ENCODE measurements at regions not wholly inside any gene's neighbourhood (a gene's known extent, or its start where the extent isn't known, plus 50 kb on each side); places are given as distances from the start of the nearest gene placed in this dataset.

DNA sequence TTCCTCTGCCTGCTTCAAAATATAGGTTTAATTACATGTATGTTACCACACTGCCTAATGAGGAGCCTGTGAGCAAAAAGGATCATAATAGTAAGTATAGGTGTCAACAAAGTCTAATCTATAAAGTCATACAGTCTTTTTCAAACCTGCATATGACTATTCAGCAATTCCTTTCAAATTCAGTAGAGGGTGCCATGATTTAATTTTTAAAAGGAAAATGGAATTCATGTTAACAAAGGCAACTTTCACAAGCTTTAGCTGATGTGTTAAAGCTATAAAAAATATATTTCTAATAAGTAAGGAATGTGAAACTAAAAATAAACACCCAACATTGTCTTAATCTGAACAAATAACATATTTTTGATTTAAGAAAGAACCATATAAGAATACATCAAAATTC lies 52.1 kb downstream of the MPP7 start:
- no peak overlapping the region for H3K4me3 ChIP-seq (ENCODE audit: low read depth in 1 of 2, low read length in 2 of 2)
- H3K4me1 ChIP-seq (ENCODE audit: control insufficient read depth in 2 of 2, insufficient read depth in 2 of 2, low read length in 1 of 2): peaks cover 0 to 5% of the 10 kb centered on the region in 2 donors
- H3K9me3 ChIP-seq (ENCODE audit: control insufficient read depth in 2 of 2, insufficient read depth in 1 of 2, low read depth in 1 of 2, low read length in 1 of 2): no peaks in the 10 kb centered on the region
- H3K27ac ChIP-seq (ENCODE audit: low read depth in 2 of 2, low read length in 1 of 2): no peak overlapping the region
- H3K27me3 ChIP-seq (ENCODE audit: control insufficient read depth in 1 of 2, insufficient read depth in 2 of 2, low read length in 2 of 2): no peaks in the 10 kb centered on the region
- H3K36me3 ChIP-seq (ENCODE audit: control insufficient read depth in 2 of 2, insufficient read depth in 2 of 2, low read length in 1 of 2): peaks cover 0 to 3% of the 10 kb centered on the region in 2 donors

GRCh38 chr10:28250358-28250757 lies 52.5 kb downstream of the MPP7 start:
- H3K4me3 ChIP-seq (ENCODE audit: low read depth in 1 of 2, low read length in 2 of 2): no peak overlapping the region
- H3K27ac ChIP-seq (ENCODE audit: low read depth in 2 of 2, low read length in 1 of 2): no peak overlapping the region
- peaks cover 0 to 5% of the 10 kb centered on the region in 2 donors for H3K4me1 ChIP-seq (ENCODE audit: control insufficient read depth in 2 of 2, insufficient read depth in 2 of 2, low read length in 1 of 2)
- peaks cover 0 to 3% of the 10 kb centered on the region in 2 donors for H3K36me3 ChIP-seq (ENCODE audit: control insufficient read depth in 2 of 2, insufficient read depth in 2 of 2, low read length in 1 of 2)
- no peaks in the 10 kb centered on the region for H3K27me3 ChIP-seq (ENCODE audit: control insufficient read depth in 1 of 2, insufficient read depth in 2 of 2, low read length in 2 of 2)
- 59 to 70% methylated on average over 4 of the region's 4 CpGs for WGBS, 2 donors
- H3K9me3 ChIP-seq (ENCODE audit: control insufficient read depth in 2 of 2, insufficient read depth in 1 of 2, low read depth in 1 of 2, low read length in 1 of 2): no peaks in the 10 kb centered on the region

- Histone ChIP-seq H3K9me3 (ENCODE audit: control insufficient read depth in 2 of 2, insufficient read depth in 1 of 2, low read depth in 1 of 2, low read length in 1 of 2) (no peaks in the 10 kb centered on the region), H3K27ac (ENCODE audit: low read depth in 2 of 2, low read length in 1 of 2) (no peak overlapping the region), H3K36me3 (ENCODE audit: control insufficient read depth in 2 of 2, insufficient read depth in 2 of 2, low read length in 1 of 2) (peaks cover 0 to 3% of the 10 kb centered on the region in 2 donors), H3K4me1 (ENCODE audit: control insufficient read depth in 2 of 2, insufficient read depth in 2 of 2, low read length in 1 of 2) (peaks cover 0 to 5% of the 10 kb centered on the region in 2 donors), H3K4me3 (ENCODE audit: low read depth in 1 of 2, low read length in 2 of 2) (no peak overlapping the region), H3K27me3 (ENCODE audit: control insufficient read depth in 1 of 2, insufficient read depth in 2 of 2, low read length in 2 of 2) (no peaks in the 10 kb centered on the region)
- 88 to 89% methylated on average over 6 of the region's 6 CpGs for WGBS, 2 donors
Measured at GRCh38 chr10:28249512-28249911, 53.4 kb downstream of the MPP7 start.

- Histone ChIP-seq H3K4me1 (ENCODE audit: control insufficient read depth in 2 of 2, insufficient read depth in 2 of 2, low read length in 1 of 2) (peaks cover 0 to 5% of the 10 kb centered on the region in 2 donors), H3K27ac (ENCODE audit: low read depth in 2 of 2, low read length in 1 of 2) (peak overlapping the region in 1 of 2 donors; percentile 50), H3K4me3 (ENCODE audit: low read depth in 1 of 2, low read length in 2 of 2) (no peak overlapping the region), H3K9me3 (ENCODE audit: control insufficient read depth in 2 of 2, insufficient read depth in 1 of 2, low read depth in 1 of 2, low read length in 1 of 2) (no peaks in the 10 kb centered on the region), H3K27me3 (ENCODE audit: control insufficient read depth in 1 of 2, insufficient read depth in 2 of 2, low read length in 2 of 2) (no peaks in the 10 kb centered on the region), H3K36me3 (ENCODE audit: control insufficient read depth in 2 of 2, insufficient read depth in 2 of 2, low read length in 1 of 2) (peaks cover 0 to 3% of the 10 kb centered on the region in 2 donors)
- WGBS, 2 donors: 21 to 48% methylated on average over 8 of the region's 8 CpGs
Measured at GRCh38 chr10:28248092-28248491, 54.8 kb downstream of the MPP7 start.

GRCh38 chr10:28246023-28246422 lies 56.8 kb downstream of the MPP7 start:
- no peaks in the 10 kb centered on the region for H3K9me3 ChIP-seq (ENCODE audit: control insufficient read depth in 2 of 2, insufficient read depth in 1 of 2, low read depth in 1 of 2, low read length in 1 of 2)
- peaks cover 0 to 5% of the 10 kb centered on the region in 2 donors for H3K4me1 ChIP-seq (ENCODE audit: control insufficient read depth in 2 of 2, insufficient read depth in 2 of 2, low read length in 1 of 2)
- H3K27me3 ChIP-seq (ENCODE audit: control insufficient read depth in 1 of 2, insufficient read depth in 2 of 2, low read length in 2 of 2): no peaks in the 10 kb centered on the region
- no peak overlapping the region for H3K27ac ChIP-seq (ENCODE audit: low read depth in 2 of 2, low read length in 1 of 2)
- H3K36me3 ChIP-seq (ENCODE audit: control insufficient read depth in 2 of 2, insufficient read depth in 2 of 2, low read length in 1 of 2): peaks cover 0 to 3% of the 10 kb centered on the region in 2 donors
- H3K4me3 ChIP-seq (ENCODE audit: low read depth in 1 of 2, low read length in 2 of 2): no peak overlapping the region

GRCh38 chr10:28243923-28244322 lies 58.9 kb downstream of the MPP7 start:
- Histone ChIP-seq H3K27ac (ENCODE audit: low read depth in 2 of 2, low read length in 1 of 2) (no peak overlapping the region), H3K9me3 (ENCODE audit: control insufficient read depth in 2 of 2, insufficient read depth in 1 of 2, low read depth in 1 of 2, low read length in 1 of 2) (no peaks in the 10 kb centered on the region), H3K4me3 (ENCODE audit: low read depth in 1 of 2, low read length in 2 of 2) (no peak overlapping the region), H3K27me3 (ENCODE audit: control insufficient read depth in 1 of 2, insufficient read depth in 2 of 2, low read length in 2 of 2) (no peaks in the 10 kb centered on the region), H3K36me3 (ENCODE audit: control insufficient read depth in 2 of 2, insufficient read depth in 2 of 2, low read length in 1 of 2) (no peaks in the 10 kb centered on the region), H3K4me1 (ENCODE audit: control insufficient read depth in 2 of 2, insufficient read depth in 2 of 2, low read length in 1 of 2) (peaks cover 0 to 5% of the 10 kb centered on the region in 2 donors)
- 68 to 87% methylated on average over 1 of the region's 1 CpG for WGBS, 2 donors

GRCh38 chr10:28242555-28243204 lies 60.2 kb downstream of the MPP7 start:
- peaks cover 0 to 3% of the 10 kb centered on the region in 2 donors for H3K36me3 ChIP-seq (ENCODE audit: control insufficient read depth in 2 of 2, insufficient read depth in 2 of 2, low read length in 1 of 2)
- 45% methylated on average over 1 of the region's 1 CpG for WGBS, 2 donors
- H3K9me3 ChIP-seq (ENCODE audit: control insufficient read depth in 2 of 2, insufficient read depth in 1 of 2, low read depth in 1 of 2, low read length in 1 of 2): no peaks in the 10 kb centered on the region
- no peak overlapping the region for H3K4me3 ChIP-seq (ENCODE audit: low read depth in 1 of 2, low read length in 2 of 2)
- no peaks in the 10 kb centered on the region for H3K4me1 ChIP-seq (ENCODE audit: control insufficient read depth in 2 of 2, insufficient read depth in 2 of 2, low read length in 1 of 2)
- no peak overlapping the region for H3K27ac ChIP-seq (ENCODE audit: low read depth in 2 of 2, low read length in 1 of 2)
- H3K27me3 ChIP-seq (ENCODE audit: control insufficient read depth in 1 of 2, insufficient read depth in 2 of 2, low read length in 2 of 2): no peaks in the 10 kb centered on the region

GRCh38 chr10:28241741-28242399 lies 61.0 kb downstream of the MPP7 start:
- 15 to 21% methylated on average over 3 of the region's 3 CpGs for WGBS, 2 donors
- Histone ChIP-seq H3K4me3 (ENCODE audit: low read depth in 1 of 2, low read length in 2 of 2) (no peak overlapping the region), H3K36me3 (ENCODE audit: control insufficient read depth in 2 of 2, insufficient read depth in 2 of 2, low read length in 1 of 2) (peaks cover 0 to 3% of the 10 kb centered on the region in 2 donors), H3K4me1 (ENCODE audit: control insufficient read depth in 2 of 2, insufficient read depth in 2 of 2, low read length in 1 of 2) (no peaks in the 10 kb centered on the region), H3K27me3 (ENCODE audit: control insufficient read depth in 1 of 2, insufficient read depth in 2 of 2, low read length in 2 of 2) (no peaks in the 10 kb centered on the region), H3K27ac (ENCODE audit: low read depth in 2 of 2, low read length in 1 of 2) (no peak overlapping the region), H3K9me3 (ENCODE audit: control insufficient read depth in 2 of 2, insufficient read depth in 1 of 2, low read depth in 1 of 2, low read length in 1 of 2) (no peaks in the 10 kb centered on the region)

GRCh38 chr10:28240400-28240799 lies 62.5 kb downstream of the MPP7 start:
- Histone ChIP-seq H3K4me3 (ENCODE audit: low read depth in 1 of 2, low read length in 2 of 2) (no peak overlapping the region), H3K4me1 (ENCODE audit: control insufficient read depth in 2 of 2, insufficient read depth in 2 of 2, low read length in 1 of 2) (no peaks in the 10 kb centered on the region), H3K27me3 (ENCODE audit: control insufficient read depth in 1 of 2, insufficient read depth in 2 of 2, low read length in 2 of 2) (no peaks in the 10 kb centered on the region), H3K9me3 (ENCODE audit: control insufficient read depth in 2 of 2, insufficient read depth in 1 of 2, low read depth in 1 of 2, low read length in 1 of 2) (no peaks in the 10 kb centered on the region), H3K36me3 (ENCODE audit: control insufficient read depth in 2 of 2, insufficient read depth in 2 of 2, low read length in 1 of 2) (peaks cover 0 to 7% of the 10 kb centered on the region in 2 donors), H3K27ac (ENCODE audit: low read depth in 2 of 2, low read length in 1 of 2) (no peak overlapping the region)
- 82 to 88% methylated on average over 2 of the region's 2 CpGs for WGBS, 2 donors

DNA sequence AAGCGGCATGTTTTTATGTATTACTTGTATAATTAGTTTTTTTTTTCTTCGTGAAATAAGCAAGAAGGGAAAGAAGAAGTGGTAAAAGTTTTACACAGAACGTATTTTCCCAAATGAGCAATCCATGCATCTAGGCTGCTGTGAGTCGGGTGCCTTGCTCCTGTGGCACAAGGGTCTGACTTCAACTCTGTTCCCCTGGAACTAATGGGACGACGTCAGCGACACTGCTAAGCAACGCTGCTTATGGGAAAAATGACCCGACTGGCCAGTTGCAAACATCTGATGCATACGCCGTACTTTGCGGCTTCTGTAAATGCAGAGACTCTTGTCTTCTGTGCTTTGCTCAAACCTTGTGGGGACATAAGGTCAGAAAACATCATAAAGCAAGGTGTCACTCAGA lies 66.3 kb downstream of the MPP7 start:
- no peaks in the 10 kb centered on the region for H3K4me1 ChIP-seq (ENCODE audit: control insufficient read depth in 2 of 2, insufficient read depth in 2 of 2, low read length in 1 of 2)
- H3K27me3 ChIP-seq (ENCODE audit: control insufficient read depth in 1 of 2, insufficient read depth in 2 of 2, low read length in 2 of 2): no peaks in the 10 kb centered on the region
- no peak overlapping the region for H3K27ac ChIP-seq (ENCODE audit: low read depth in 2 of 2, low read length in 1 of 2)
- WGBS, 2 donors: 87% methylated on average over 12 of the region's 12 CpGs
- no peak overlapping the region for H3K4me3 ChIP-seq (ENCODE audit: low read depth in 1 of 2, low read length in 2 of 2)
- H3K36me3 ChIP-seq (ENCODE audit: control insufficient read depth in 2 of 2, insufficient read depth in 2 of 2, low read length in 1 of 2): peaks cover 0 to 7% of the 10 kb centered on the region in 2 donors
- H3K9me3 ChIP-seq (ENCODE audit: control insufficient read depth in 2 of 2, insufficient read depth in 1 of 2, low read depth in 1 of 2, low read length in 1 of 2): no peaks in the 10 kb centered on the region
